Loucy (cell line): ENCODE measurements at regions not wholly inside any gene's neighbourhood (a gene's known extent, or its start where the extent isn't known, plus 50 kb on each side); places are given as distances from the start of the nearest gene placed in this dataset.

Source experiments
- H2AFZ ChIP-seq: fragments of 200-600 bp; sonication (generic); 2 replicates; pipeline ENCODE4 v1.6.0; 2016; ENCODE audit warnings: antibody characterized with exemption, mild to moderate bottlenecking, low read length, moderate library complexity
- H3F3A ChIP-seq: fragments of 200-600 bp; 2 replicates; pipeline ENCODE4 v1.6.0; 2016; ENCODE audit warnings: antibody characterized with exemption, low read depth, mild to moderate bottlenecking
- H3K27me3 ChIP-seq: fragments of 200-600 bp; sonication (generic); 2 replicates; pipeline ENCODE4 v1.6.1; 2014; ENCODE audit warnings: low read length, mild to moderate bottlenecking; ENCODE audit not compliant: insufficient read depth, poor library complexity, severe bottlenecking
- H3K36me3 ChIP-seq: fragments of 200-600 bp; sonication (generic); 2 replicates; pipeline ENCODE4 v1.6.1; 2016; ENCODE audit warnings: low read length; ENCODE audit not compliant: insufficient read depth
- H3K4me1 ChIP-seq: fragments of 200-600 bp; sonication (generic); 2 replicates; pipeline ENCODE4 v1.5.1; 2014; ENCODE audit warnings: low read length, mild to moderate bottlenecking; ENCODE audit not compliant: insufficient read depth, poor library complexity, severe bottlenecking
- H3K4me2 ChIP-seq: fragments of 200-600 bp; sonication (generic); 2 replicates; pipeline ENCODE4 v1.6.0; 2014; ENCODE audit warnings: antibody characterized with exemption, low read length, low read depth, mild to moderate bottlenecking; ENCODE audit not compliant: poor library complexity, severe bottlenecking
- H3K4me3 ChIP-seq: fragments of 200-600 bp; sonication (generic); 2 replicates; pipeline ENCODE4 v1.5.1; 2014; ENCODE audit warnings: low read length, mild to moderate bottlenecking, mixed read lengths; ENCODE audit not compliant: poor library complexity, severe bottlenecking
- H3K79me2 ChIP-seq: fragments of 200-600 bp; sonication (generic); 2 replicates; pipeline ENCODE4 v1.6.1; 2014; ENCODE audit warnings: low read length; ENCODE audit not compliant: insufficient read depth
- H3K9ac ChIP-seq: fragments of 200-600 bp; sonication (generic); 2 replicates; pipeline ENCODE4 v1.6.0; 2014; ENCODE audit warnings: mild to moderate bottlenecking, low read depth, low read length, moderate library complexity; ENCODE audit not compliant: poor library complexity, severe bottlenecking
- H3K9me2 ChIP-seq: fragments of 200-600 bp; sonication (generic); replicated peaks from 2 replicates; pipeline ENCODE4 v1.6.1; 2016; ENCODE audit warnings: low read depth, low read length, mixed read lengths
- H3K9me3 ChIP-seq: fragments of 200-600 bp; sonication (generic); 2 replicates; pipeline ENCODE4 v1.6.1; 2014; ENCODE audit warnings: mild to moderate bottlenecking, antibody characterized with exemption, low read length, low read depth; ENCODE audit not compliant: insufficient read depth
- H4K20me1 ChIP-seq: fragments of 200-600 bp; sonication (generic); 2 replicates; pipeline ENCODE4 v1.6.0; 2014; ENCODE audit warnings: antibody characterized with exemption, low read length, mild to moderate bottlenecking; ENCODE audit not compliant: insufficient read depth, poor library complexity, severe bottlenecking
- EZH2phosphoT487 ChIP-seq: fragments of 200-600 bp; IDR thresholded peaks from 2 replicates; pipeline ENCODE4 v1.6.1; 2018; ENCODE audit warnings: antibody characterized with exemption, mild to moderate bottlenecking, moderate library complexity, borderline replicate concordance
- TF ChIP-seq, protein P1 (sequence below): fragments of 200-600 bp; sonication (generic); conservative IDR thresholded peaks from 2 replicates; pipeline ENCODE4 v1.5.1; 2014; ENCODE audit warnings: mild to moderate bottlenecking, antibody characterized with exemption, low read length

DNA sequence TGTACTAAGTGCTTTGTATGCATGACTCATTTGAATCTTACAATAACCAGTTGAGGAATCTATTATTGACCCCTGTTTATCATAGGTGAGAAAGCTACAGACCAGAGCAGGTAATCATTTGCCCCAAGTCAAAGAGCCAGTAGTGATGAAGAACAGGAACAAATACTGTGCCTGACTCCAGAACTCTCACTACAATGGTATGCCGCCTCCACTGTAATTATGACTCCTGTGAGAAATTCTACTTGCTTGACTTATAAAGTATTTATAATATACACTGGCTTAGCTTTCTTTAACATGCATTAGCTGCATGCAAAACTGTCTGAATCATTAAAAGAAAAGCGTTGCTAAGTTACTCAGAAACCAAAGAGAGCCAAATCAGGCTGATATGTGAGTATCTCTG, 92.6 kb downstream of the ZNF281 start:
- no peak overlapping the region for H3K4me2 ChIP-seq
- H3K4me1 ChIP-seq: no peaks in the 10 kb centered on the region
- H4K20me1 ChIP-seq: no peaks in the 10 kb centered on the region
- no peaks in the 10 kb centered on the region for H3K79me2 ChIP-seq
- TF ChIP-seq, protein P1, sequence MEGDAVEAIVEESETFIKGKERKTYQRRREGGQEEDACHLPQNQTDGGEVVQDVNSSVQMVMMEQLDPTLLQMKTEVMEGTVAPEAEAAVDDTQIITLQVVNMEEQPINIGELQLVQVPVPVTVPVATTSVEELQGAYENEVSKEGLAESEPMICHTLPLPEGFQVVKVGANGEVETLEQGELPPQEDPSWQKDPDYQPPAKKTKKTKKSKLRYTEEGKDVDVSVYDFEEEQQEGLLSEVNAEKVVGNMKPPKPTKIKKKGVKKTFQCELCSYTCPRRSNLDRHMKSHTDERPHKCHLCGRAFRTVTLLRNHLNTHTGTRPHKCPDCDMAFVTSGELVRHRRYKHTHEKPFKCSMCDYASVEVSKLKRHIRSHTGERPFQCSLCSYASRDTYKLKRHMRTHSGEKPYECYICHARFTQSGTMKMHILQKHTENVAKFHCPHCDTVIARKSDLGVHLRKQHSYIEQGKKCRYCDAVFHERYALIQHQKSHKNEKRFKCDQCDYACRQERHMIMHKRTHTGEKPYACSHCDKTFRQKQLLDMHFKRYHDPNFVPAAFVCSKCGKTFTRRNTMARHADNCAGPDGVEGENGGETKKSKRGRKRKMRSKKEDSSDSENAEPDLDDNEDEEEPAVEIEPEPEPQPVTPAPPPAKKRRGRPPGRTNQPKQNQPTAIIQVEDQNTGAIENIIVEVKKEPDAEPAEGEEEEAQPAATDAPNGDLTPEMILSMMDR: no peak
- TF ChIP-seq EZH2phosphoT487: no peak
- H3F3A ChIP-seq: no peaks in the 10 kb centered on the region
- H3K9me2 ChIP-seq: no peaks in the 10 kb centered on the region
- no peaks in the 10 kb centered on the region for H3K9me3 ChIP-seq
- no peak overlapping the region for H3K4me3 ChIP-seq
- H2AFZ ChIP-seq: no peak overlapping the region
- no peak overlapping the region for H3K9ac ChIP-seq
- no peaks in the 10 kb centered on the region for H3K36me3 ChIP-seq
- H3K27me3 ChIP-seq: no peaks in the 10 kb centered on the region

DNA sequence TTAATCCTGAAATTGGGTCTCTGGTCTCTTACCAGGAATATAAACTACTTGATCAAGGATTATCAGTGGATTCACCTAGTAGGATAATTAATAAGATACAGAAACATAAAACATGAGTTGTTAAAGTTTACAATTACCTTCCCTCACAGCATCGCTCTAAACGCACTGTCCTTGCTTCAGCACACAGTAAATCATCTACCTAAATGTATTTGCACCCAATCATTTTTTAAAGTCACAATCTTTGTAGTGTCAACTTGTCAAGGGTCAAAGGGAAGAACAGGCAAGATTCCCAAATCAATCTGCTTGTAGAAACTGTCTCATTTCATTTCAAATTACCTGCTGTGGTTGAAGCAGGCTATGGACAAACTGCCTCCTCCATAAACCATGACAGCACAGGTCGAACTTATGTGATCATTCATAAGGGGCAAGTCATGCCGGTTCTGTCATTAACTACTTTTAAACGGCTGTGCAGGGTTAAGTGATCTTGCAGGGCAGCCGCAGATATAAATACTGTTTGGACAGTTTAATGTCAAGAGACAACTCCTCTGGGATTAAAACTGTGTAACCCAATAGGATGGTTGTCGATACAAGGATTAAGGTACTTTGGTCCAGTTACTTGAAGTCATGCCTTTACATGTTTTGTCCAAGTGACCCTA, 93.6 kb downstream of the ZNF281 start:
- no peaks in the 10 kb centered on the region for H4K20me1 ChIP-seq
- no peak overlapping the region for H3K4me2 ChIP-seq
- no peaks in the 10 kb centered on the region for H3F3A ChIP-seq
- no peaks in the 10 kb centered on the region for H3K79me2 ChIP-seq
- H3K36me3 ChIP-seq: no peaks in the 10 kb centered on the region
- H3K27me3 ChIP-seq: no peaks in the 10 kb centered on the region
- no peak overlapping the region for H2AFZ ChIP-seq
- no peak overlapping the region for H3K4me3 ChIP-seq
- H3K9me3 ChIP-seq: no peaks in the 10 kb centered on the region
- no peaks in the 10 kb centered on the region for H3K9me2 ChIP-seq
- H3K9ac ChIP-seq: no peak overlapping the region
- TF ChIP-seq, protein P1: no peak
- no peak for TF ChIP-seq EZH2phosphoT487
- H3K4me1 ChIP-seq: no peaks in the 10 kb centered on the region

- H3K4me1 ChIP-seq: no peaks in the 10 kb centered on the region
- no peaks in the 10 kb centered on the region for H4K20me1 ChIP-seq
- H3K4me3 ChIP-seq: no peak overlapping the region
- no peak for TF ChIP-seq EZH2phosphoT487
- TF ChIP-seq, protein P1: no peak
- no peak overlapping the region for H2AFZ ChIP-seq
- no peaks in the 10 kb centered on the region for H3K27me3 ChIP-seq
- no peaks in the 10 kb centered on the region for H3K79me2 ChIP-seq
- H3K9me3 ChIP-seq: no peaks in the 10 kb centered on the region
- no peaks in the 10 kb centered on the region for H3K9me2 ChIP-seq
- H3F3A ChIP-seq: no peaks in the 10 kb centered on the region
- no peak overlapping the region for H3K4me2 ChIP-seq
- no peak overlapping the region for H3K9ac ChIP-seq
- H3K36me3 ChIP-seq: no peaks in the 10 kb centered on the region
Observed at GRCh38 chr1:200314085-200314750, 95.6 kb downstream of the ZNF281 start.
